Testis (tissue), 2 donors: ENCODE measurements at regions not wholly inside any gene's neighbourhood (a gene's known extent, or its start where the extent isn't known, plus 50 kb on each side); places are given as distances from the start of the nearest gene placed in this dataset.

Experiments used
- POLR2A ChIP-seq: fragments of 450-650 bp; IDR thresholded peaks from one replicate; pipeline ENCODE4 v1.6.1; 2017; ENCODE audit warnings: antibody characterized with exemption, mild to moderate bottlenecking, moderate library complexity
- TF ChIP-seq, protein P1 (sequence below), 3 experiments: fragments of 450-650 bp in 2 of 3; fragments of 200-600 bp in 1 of 3; sonication (generic) in 1 of 3; IDR thresholded peaks; one replicate each; pipeline ENCODE4 v1.5.1; 2016 to 2019; ENCODE audit warnings: antibody characterized with exemption in 3 of 3, mild to moderate bottlenecking in 2 of 3, moderate library complexity in 1 of 3

- TF ChIP-seq, protein P1, sequence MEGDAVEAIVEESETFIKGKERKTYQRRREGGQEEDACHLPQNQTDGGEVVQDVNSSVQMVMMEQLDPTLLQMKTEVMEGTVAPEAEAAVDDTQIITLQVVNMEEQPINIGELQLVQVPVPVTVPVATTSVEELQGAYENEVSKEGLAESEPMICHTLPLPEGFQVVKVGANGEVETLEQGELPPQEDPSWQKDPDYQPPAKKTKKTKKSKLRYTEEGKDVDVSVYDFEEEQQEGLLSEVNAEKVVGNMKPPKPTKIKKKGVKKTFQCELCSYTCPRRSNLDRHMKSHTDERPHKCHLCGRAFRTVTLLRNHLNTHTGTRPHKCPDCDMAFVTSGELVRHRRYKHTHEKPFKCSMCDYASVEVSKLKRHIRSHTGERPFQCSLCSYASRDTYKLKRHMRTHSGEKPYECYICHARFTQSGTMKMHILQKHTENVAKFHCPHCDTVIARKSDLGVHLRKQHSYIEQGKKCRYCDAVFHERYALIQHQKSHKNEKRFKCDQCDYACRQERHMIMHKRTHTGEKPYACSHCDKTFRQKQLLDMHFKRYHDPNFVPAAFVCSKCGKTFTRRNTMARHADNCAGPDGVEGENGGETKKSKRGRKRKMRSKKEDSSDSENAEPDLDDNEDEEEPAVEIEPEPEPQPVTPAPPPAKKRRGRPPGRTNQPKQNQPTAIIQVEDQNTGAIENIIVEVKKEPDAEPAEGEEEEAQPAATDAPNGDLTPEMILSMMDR (IDR thresholded peaks at IDR 0.05), result no peak
- no peak for TF ChIP-seq POLR2A
Measured at GRCh38 chr6:11920566-11920965, 91.5 kb upstream of the HIVEP1 start.
